ENCODE measurements at regions not wholly inside any gene's neighbourhood (a gene's known extent, or its start where the extent isn't known, plus 50 kb on each side); places are given as distances from the start of the nearest gene placed in this dataset.

GRCh38 chr3:150117076-150117475 lies 146.4 kb upstream of the PFN2 start:
- no peak for DNase-seq

- no peak for DNase-seq
Observed at GRCh38 chr3:150116196-150116595, 145.5 kb upstream of the PFN2 start.

- DNase-seq = no peak
Observed at GRCh38 chr3:150114873-150115540, 144.3 kb upstream of the PFN2 start.

- no peak for DNase-seq
Observed at GRCh38 chr3:150114273-150114672, 143.6 kb upstream of the PFN2 start.

- no peak for DNase-seq
Observed at GRCh38 chr3:150110097-150110496, 139.4 kb upstream of the PFN2 start.

- DNase-seq = no peak
Observed at GRCh38 chr3:150107429-150108175, 136.9 kb upstream of the PFN2 start.

GRCh38 chr3:150106740-150107428 lies 136.2 kb upstream of the PFN2 start:
- DNase-seq = no peak

GRCh38 chr3:150105886-150106612 lies 135.4 kb upstream of the PFN2 start:
- DNase-seq = no peak

GRCh38 chr3:150105025-150105424 lies 134.3 kb upstream of the PFN2 start:
- no peak for DNase-seq

GRCh38 chr3:150104564-150104963 lies 133.9 kb upstream of the PFN2 start:
- no peak for DNase-seq

GRCh38 chr3:150101016-150101415 lies 130.3 kb upstream of the PFN2 start:
- no peak for DNase-seq

- DNase-seq = no peak
Observed at GRCh38 chr3:150098621-150099020, 127.9 kb upstream of the PFN2 start.

GRCh38 chr3:150097588-150097890 lies 126.8 kb upstream of the PFN2 start:
- DNase-seq = no peak

GRCh38 chr3:150096700-150097587 lies 126.2 kb upstream of the PFN2 start:
- DNase-seq = no peak

- no peak for DNase-seq
Observed at GRCh38 chr3:150094150-150094933, 123.6 kb upstream of the PFN2 start.

GRCh38 chr3:150091626-150092025 lies 120.9 kb upstream of the PFN2 start:
- DNase-seq = no peak

- no peak for DNase-seq
Observed at GRCh38 chr3:150090877-150091276, 120.2 kb upstream of the PFN2 start.

GRCh38 chr3:150090006-150090405 lies 119.3 kb upstream of the PFN2 start:
- DNase-seq = no peak

GRCh38 chr3:150084128-150084527 lies 113.4 kb upstream of the PFN2 start:
- no peak for DNase-seq

- no peak for DNase-seq
Observed at GRCh38 chr3:150083655-150084042, 113.0 kb upstream of the PFN2 start.

- DNase-seq = no peak
Observed at GRCh38 chr3:150082898-150083654, 112.4 kb upstream of the PFN2 start.
